ENCODE measurements at regions not wholly inside any gene's neighbourhood (a gene's known extent, or its start where the extent isn't known, plus 50 kb on each side); places are given as distances from the start of the nearest gene placed in this dataset.

GRCh38 chr2:8317418-8317817 lies 364.4 kb upstream of the ID2 start:
- CTCF ChIA-PET = no interaction called here
- intact Hi-C loops (cut with micrococcal nuclease; ENCODE audit: unreplicated experiment) = loop anchor here (10.0 kb wide), 1 partner anchor 367 kb away; the partner anchor contains the start of gene ID2
- BruUV-seq (replicated peaks) = no TSS peak
- H3K4me3 ChIP-seq (ENCODE audit: low read depth, low read length, poor library complexity, severe bottlenecking) = no peak overlapping the region
- peaks cover 17% of the 10 kb centered on the region for H3K4me1 ChIP-seq (ENCODE audit: insufficient read depth, low read length, poor library complexity, severe bottlenecking)
- no peak for TF ChIP-seq EZH2 (IDR thresholded peaks at IDR 0.05; ENCODE audit: borderline replicate concordance, low read depth, low read length, poor library complexity, severe bottlenecking)
- TF ChIP-seq CTCF (conservative IDR thresholded peaks at IDR 0.05; ENCODE audit: low read depth, low read length) = no peak
- DNase-seq (ENCODE audit: low spot score) = no peak
- no peaks in the 10 kb centered on the region for H3K27me3 ChIP-seq (replicated peaks; ENCODE audit: insufficient read depth, low read depth, low read length, poor library complexity)
- POLR2A ChIA-PET (ENCODE audit: low non-redundant PET) = no interaction called here
- H3K36me3 ChIP-seq (ENCODE audit: insufficient read depth, low read length, poor library complexity, severe bottlenecking) = no peaks in the 10 kb centered on the region
- no peak overlapping the region for H3K27ac ChIP-seq (ENCODE audit: low read depth, low read length, poor library complexity, severe bottlenecking)
- H3K9me3 ChIP-seq (ENCODE audit: low read depth, low read length, poor library complexity, severe bottlenecking) = no peaks in the 10 kb centered on the region

GRCh38 chr2:8319219-8319618 lies 362.6 kb upstream of the ID2 start:
- POLR2A ChIA-PET (ENCODE audit: low non-redundant PET) = no interaction called here
- no peak for DNase-seq (ENCODE audit: low spot score)
- Histone ChIP-seq H3K27me3 (replicated peaks; ENCODE audit: insufficient read depth, low read depth, low read length, poor library complexity) (no peaks in the 10 kb centered on the region), H3K4me1 (ENCODE audit: insufficient read depth, low read length, poor library complexity, severe bottlenecking) (no peaks in the 10 kb centered on the region), H3K27ac (ENCODE audit: low read depth, low read length, poor library complexity, severe bottlenecking) (no peak overlapping the region), H3K36me3 (ENCODE audit: insufficient read depth, low read length, poor library complexity, severe bottlenecking) (no peaks in the 10 kb centered on the region), H3K4me3 (ENCODE audit: low read depth, low read length, poor library complexity, severe bottlenecking) (no peak overlapping the region), H3K9me3 (ENCODE audit: low read depth, low read length, poor library complexity, severe bottlenecking) (no peaks in the 10 kb centered on the region)
- intact Hi-C loops (cut with micrococcal nuclease; ENCODE audit: unreplicated experiment) = loop anchor here (10.0 kb wide), 1 partner anchor 366 kb away; the partner anchor contains the start of gene ID2
- CTCF ChIA-PET = no interaction called here
- BruUV-seq (replicated peaks) = no TSS peak
- TF ChIP-seq CTCF (conservative IDR thresholded peaks at IDR 0.05; ENCODE audit: low read depth, low read length) (no peak), EZH2 (IDR thresholded peaks at IDR 0.05; ENCODE audit: borderline replicate concordance, low read depth, low read length, poor library complexity, severe bottlenecking) (no peak)

GRCh38 chr2:8320311-8321066 lies 361.4 kb upstream of the ID2 start:
- Histone ChIP-seq H3K9me3 (ENCODE audit: low read depth, low read length, poor library complexity, severe bottlenecking) (no peaks in the 10 kb centered on the region), H3K27ac (ENCODE audit: low read depth, low read length, poor library complexity, severe bottlenecking) (no peak overlapping the region), H3K4me3 (ENCODE audit: low read depth, low read length, poor library complexity, severe bottlenecking) (no peak overlapping the region), H3K36me3 (ENCODE audit: insufficient read depth, low read length, poor library complexity, severe bottlenecking) (no peaks in the 10 kb centered on the region), H3K27me3 (replicated peaks; ENCODE audit: insufficient read depth, low read depth, low read length, poor library complexity) (no peaks in the 10 kb centered on the region), H3K4me1 (ENCODE audit: insufficient read depth, low read length, poor library complexity, severe bottlenecking) (no peaks in the 10 kb centered on the region)
- CTCF ChIA-PET = no interaction called here
- TF ChIP-seq CTCF (conservative IDR thresholded peaks at IDR 0.05; ENCODE audit: low read depth, low read length) (no peak), EZH2 (IDR thresholded peaks at IDR 0.05; ENCODE audit: borderline replicate concordance, low read depth, low read length, poor library complexity, severe bottlenecking) (no peak)
- POLR2A ChIA-PET (ENCODE audit: low non-redundant PET) = no interaction called here
- intact Hi-C loops (cut with micrococcal nuclease; ENCODE audit: unreplicated experiment) = no loop called here
- BruUV-seq (replicated peaks) = no TSS peak
- no peak for DNase-seq (ENCODE audit: low spot score)
